K562 (cell line): ENCODE measurements at regions not wholly inside any gene's neighbourhood (a gene's known extent, or its start where the extent isn't known, plus 50 kb on each side); places are given as distances from the start of the nearest gene placed in this dataset.
A peak's percentile ranks its signal among the peaks of the same experiment; 100 is the strongest.

Source experiments
- ELF1 ChIP-seq: fragments of 200-800 bp; sonication (Bioruptor generic); IDR thresholded peaks from 2 replicates; pipeline ENCODE4 v1.6.1; 2016; ENCODE audit warnings: missing genetic modification characterization, missing compliant biosample characterization
- ERF ChIP-seq: fragments of 450-650 bp; formaldehyde crosslinking; IDR thresholded peaks from 2 replicates; pipeline ENCODE4 v1.4.0; 2020; ENCODE audit warnings: mild to moderate bottlenecking, mixed read lengths
- GABPB1 ChIP-seq: sonication (generic); formaldehyde crosslinking; IDR thresholded peaks from 2 replicates; pipeline ENCODE4 v1.8.0; 2022; ENCODE audit warnings: mild to moderate bottlenecking, missing genetic modification reagents
- HDAC2 ChIP-seq: fragments of 450-650 bp; IDR thresholded peaks from 2 replicates; pipeline ENCODE4 v1.6.1; 2016; ENCODE audit warnings: mild to moderate bottlenecking
- HMGXB4 ChIP-seq: sonication (generic); formaldehyde crosslinking; IDR thresholded peaks from 2 replicates; pipeline ENCODE4 v1.8.1; 2023; ENCODE audit warnings: mild to moderate bottlenecking, missing genetic modification reagents
- IFI16 ChIP-seq: fragments of 250-450 bp; sonication (Bioruptor Pico); IDR thresholded peaks from 2 replicates; pipeline ENCODE4 v2.1.2; 2022; ENCODE audit warnings: mild to moderate bottlenecking, inconsistent platforms
- LARP7 ChIP-seq: fragments of 450-650 bp; IDR thresholded peaks from 2 replicates; pipeline ENCODE4 v1.6.1; 2016
- MEF2D ChIP-seq: conservative IDR thresholded peaks from 2 replicates; pipeline ENCODE4 v1.6.1; 2016; ENCODE audit warnings: low read depth, missing genetic modification characterization, missing compliant biosample characterization
- MYC ChIP-seq, 2 experiments: fragments of 250-450 bp in 1 of 2; sonication (Bioruptor Pico) in 1 of 2; IDR thresholded peaks; 2 replicates each; pipeline versions ENCODE4 v1.5.1 to v1.6.1; 2012 to 2021; ENCODE audit warnings: low read depth in 2 of 2, borderline replicate concordance in 1 of 2, improper control_type of control experiment in 1 of 2, low read length in 1 of 2, mild to moderate bottlenecking in 1 of 2, moderate library complexity in 1 of 2
- NEUROD1 ChIP-seq: fragments of 150-350 bp; IDR thresholded peaks from 2 replicates; pipeline ENCODE4 v1.6.1; 2014; ENCODE audit warnings: borderline replicate concordance, low read length, low read depth; ENCODE audit not compliant: partially characterized antibody
- NR2C2 ChIP-seq, 2 experiments: fragments of 200-800 bp in 1 of 2; sonication (Bioruptor generic) in 1 of 2; sonication (generic) in 1 of 2; formaldehyde crosslinking in 1 of 2; IDR thresholded peaks; 2 replicates each; pipeline versions ENCODE4 v1.6.1 to v1.8.0; 2016 to 2022; ENCODE audit warnings: mild to moderate bottlenecking in 1 of 2, missing compliant biosample characterization in 1 of 2, missing genetic modification characterization in 1 of 2, missing genetic modification reagents in 1 of 2
- NR2F6 ChIP-seq: fragments of 450-650 bp; formaldehyde crosslinking; IDR thresholded peaks from 2 replicates; pipeline ENCODE4 v1.4.0; 2020; ENCODE audit warnings: mild to moderate bottlenecking
- RCOR1 ChIP-seq, 2 experiments: IDR thresholded peaks; 2 replicates each; pipeline ENCODE4 v1.6.1; 2012; ENCODE audit warnings: low read depth in 2 of 2, low read length in 2 of 2, borderline replicate concordance in 1 of 2, improper control_type of control experiment in 1 of 2
- ZBTB1 ChIP-seq: sonication (generic); formaldehyde crosslinking; IDR thresholded peaks from 2 replicates; pipeline ENCODE4 v1.8.1; 2023; ENCODE audit warnings: missing genetic modification reagents, low read depth, mild to moderate bottlenecking, borderline replicate concordance
- ZNF232 ChIP-seq: sonication (generic); formaldehyde crosslinking; IDR thresholded peaks from 2 replicates; pipeline ENCODE4 v1.8.0; 2022; ENCODE audit warnings: mild to moderate bottlenecking, missing genetic modification reagents
- TF ChIP-seq, protein P1 (sequence below): fragments of 200-800 bp; sonication (Bioruptor generic); IDR thresholded peaks from 2 replicates; pipeline ENCODE4 v1.6.1; 2016; ENCODE audit warnings: missing genetic modification characterization, missing compliant biosample characterization
- TF ChIP-seq, protein P2 (sequence below): fragments of 450-650 bp; IDR thresholded peaks from 2 replicates; pipeline ENCODE4 v1.7.1; 2018; ENCODE audit warnings: mild to moderate bottlenecking, low read depth; ENCODE audit not compliant: partially characterized antibody

GRCh38 chr5:149429839-149430721, 51.0 kb upstream of the IL17B start (continued):
- TF ChIP-seq NEUROD1 (peak; percentile 83), NR2F6 (CRISPR knock-in tag) (no peak), NR2C2 (CRISPR knock-in tag; IDR thresholded peaks at IDR 0.05) (no peak), NR2C2 (tag; IDR thresholded peaks at IDR 0.05) (peak; percentile 77), ZNF232 (CRISPR knock-in tag) (no peak), MEF2D (no peak), ZBTB1 (CRISPR knock-in tag) (no peak; the same call in 1 of the 2 replicates), RCOR1 (IDR thresholded peaks at IDR 0.05; ENCODE audit: borderline replicate concordance in 1 of 2, low read depth in 2 of 2, low read length in 2 of 2) (peak in 1 of 2 experiments; percentile 80; a peak in 2 of 4 replicates), ERF (CRISPR knock-in tag) (no peak), MYC (IDR thresholded peaks at IDR 0.05; ENCODE audit: low read depth, low read length) (peak; percentile 55; the same call in 1 of the 2 replicates), MYC (CRISPR knock-in tag; IDR thresholded peaks at IDR 0.05; ENCODE audit: borderline replicate concordance, low read depth) (no peak), HMGXB4 (CRISPR knock-in tag) (no peak), LARP7 (no peak), GABPB1 (peak; percentile 89), HDAC2 (peak; percentile 92), IFI16 (CRISPR knock-in tag) (no peak), ELF1 (peak; percentile 64; the same call in 1 of the 2 replicates)
- TF ChIP-seq, protein P1, sequence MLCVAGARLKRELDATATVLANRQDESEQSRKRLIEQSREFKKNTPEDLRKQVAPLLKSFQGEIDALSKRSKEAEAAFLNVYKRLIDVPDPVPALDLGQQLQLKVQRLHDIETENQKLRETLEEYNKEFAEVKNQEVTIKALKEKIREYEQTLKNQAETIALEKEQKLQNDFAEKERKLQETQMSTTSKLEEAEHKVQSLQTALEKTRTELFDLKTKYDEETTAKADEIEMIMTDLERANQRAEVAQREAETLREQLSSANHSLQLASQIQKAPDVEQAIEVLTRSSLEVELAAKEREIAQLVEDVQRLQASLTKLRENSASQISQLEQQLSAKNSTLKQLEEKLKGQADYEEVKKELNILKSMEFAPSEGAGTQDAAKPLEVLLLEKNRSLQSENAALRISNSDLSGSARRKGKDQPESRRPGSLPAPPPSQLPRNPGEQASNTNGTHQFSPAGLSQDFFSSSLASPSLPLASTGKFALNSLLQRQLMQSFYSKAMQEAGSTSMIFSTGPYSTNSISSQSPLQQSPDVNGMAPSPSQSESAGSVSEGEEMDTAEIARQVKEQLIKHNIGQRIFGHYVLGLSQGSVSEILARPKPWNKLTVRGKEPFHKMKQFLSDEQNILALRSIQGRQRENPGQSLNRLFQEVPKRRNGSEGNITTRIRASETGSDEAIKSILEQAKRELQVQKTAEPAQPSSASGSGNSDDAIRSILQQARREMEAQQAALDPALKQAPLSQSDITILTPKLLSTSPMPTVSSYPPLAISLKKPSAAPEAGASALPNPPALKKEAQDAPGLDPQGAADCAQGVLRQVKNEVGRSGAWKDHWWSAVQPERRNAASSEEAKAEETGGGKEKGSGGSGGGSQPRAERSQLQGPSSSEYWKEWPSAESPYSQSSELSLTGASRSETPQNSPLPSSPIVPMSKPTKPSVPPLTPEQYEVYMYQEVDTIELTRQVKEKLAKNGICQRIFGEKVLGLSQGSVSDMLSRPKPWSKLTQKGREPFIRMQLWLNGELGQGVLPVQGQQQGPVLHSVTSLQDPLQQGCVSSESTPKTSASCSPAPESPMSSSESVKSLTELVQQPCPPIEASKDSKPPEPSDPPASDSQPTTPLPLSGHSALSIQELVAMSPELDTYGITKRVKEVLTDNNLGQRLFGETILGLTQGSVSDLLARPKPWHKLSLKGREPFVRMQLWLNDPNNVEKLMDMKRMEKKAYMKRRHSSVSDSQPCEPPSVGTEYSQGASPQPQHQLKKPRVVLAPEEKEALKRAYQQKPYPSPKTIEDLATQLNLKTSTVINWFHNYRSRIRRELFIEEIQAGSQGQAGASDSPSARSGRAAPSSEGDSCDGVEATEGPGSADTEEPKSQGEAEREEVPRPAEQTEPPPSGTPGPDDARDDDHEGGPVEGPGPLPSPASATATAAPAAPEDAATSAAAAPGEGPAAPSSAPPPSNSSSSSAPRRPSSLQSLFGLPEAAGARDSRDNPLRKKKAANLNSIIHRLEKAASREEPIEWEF (CRISPR knock-in tag): no peak
- TF ChIP-seq, protein P2, sequence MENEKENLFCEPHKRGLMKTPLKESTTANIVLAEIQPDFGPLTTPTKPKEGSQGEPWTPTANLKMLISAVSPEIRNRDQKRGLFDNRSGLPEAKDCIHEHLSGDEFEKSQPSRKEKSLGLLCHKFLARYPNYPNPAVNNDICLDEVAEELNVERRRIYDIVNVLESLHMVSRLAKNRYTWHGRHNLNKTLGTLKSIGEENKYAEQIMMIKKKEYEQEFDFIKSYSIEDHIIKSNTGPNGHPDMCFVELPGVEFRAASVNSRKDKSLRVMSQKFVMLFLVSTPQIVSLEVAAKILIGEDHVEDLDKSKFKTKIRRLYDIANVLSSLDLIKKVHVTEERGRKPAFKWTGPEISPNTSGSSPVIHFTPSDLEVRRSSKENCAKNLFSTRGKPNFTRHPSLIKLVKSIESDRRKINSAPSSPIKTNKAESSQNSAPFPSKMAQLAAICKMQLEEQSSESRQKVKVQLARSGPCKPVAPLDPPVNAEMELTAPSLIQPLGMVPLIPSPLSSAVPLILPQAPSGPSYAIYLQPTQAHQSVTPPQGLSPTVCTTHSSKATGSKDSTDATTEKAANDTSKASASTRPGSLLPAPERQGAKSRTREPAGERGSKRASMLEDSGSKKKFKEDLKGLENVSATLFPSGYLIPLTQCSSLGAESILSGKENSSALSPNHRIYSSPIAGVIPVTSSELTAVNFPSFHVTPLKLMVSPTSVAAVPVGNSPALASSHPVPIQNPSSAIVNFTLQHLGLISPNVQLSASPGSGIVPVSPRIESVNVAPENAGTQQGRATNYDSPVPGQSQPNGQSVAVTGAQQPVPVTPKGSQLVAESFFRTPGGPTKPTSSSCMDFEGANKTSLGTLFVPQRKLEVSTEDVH: peak; percentile 50
